MM.1S (cell line): ENCODE measurements at regions not wholly inside any gene's neighbourhood (a gene's known extent, or its start where the extent isn't known, plus 50 kb on each side); places are given as distances from the start of the nearest gene placed in this dataset.

Experiments used
- DNase-seq: peaks from one replicate; pipeline ENCODE4 v3.0.0-alpha.2; 2015
- H2AFZ ChIP-seq: fragments of 300-600 bp; sonication (generic); 2 replicates; pipeline ENCODE4 v1.6.0; 2016; ENCODE audit warnings: antibody characterized with exemption, low read length
- H3F3A ChIP-seq: fragments of 300-600 bp; sonication (generic); 2 replicates; pipeline ENCODE4 v1.6.1; 2016; ENCODE audit warnings: mild to moderate bottlenecking, antibody characterized with exemption, low read length, moderate library complexity, mixed read lengths; ENCODE audit not compliant: insufficient read depth
- H3K27ac ChIP-seq: fragments of 300-600 bp; sonication (generic); 2 replicates; pipeline ENCODE4 v1.5.1; 2016; ENCODE audit warnings: mild to moderate bottlenecking, low read length
- H3K27me3 ChIP-seq: fragments of 300-600 bp; sonication (generic); replicated peaks from 2 replicates; pipeline ENCODE4 v1.6.0; 2016; ENCODE audit warnings: low read length; ENCODE audit not compliant: insufficient read depth
- H3K36me3 ChIP-seq: fragments of 300-600 bp; sonication (generic); replicated peaks from 2 replicates; pipeline ENCODE4 v1.6.1; 2016; ENCODE audit warnings: mild to moderate bottlenecking, low read length, mixed read lengths; ENCODE audit not compliant: insufficient read depth
- H3K4me1 ChIP-seq: fragments of 300-600 bp; sonication (generic); 2 replicates; pipeline ENCODE4 v1.6.1; 2016; ENCODE audit warnings: low read length, mixed read lengths
- H3K4me2 ChIP-seq: fragments of 300-600 bp; sonication (generic); 2 replicates; pipeline ENCODE4 v1.6.0; 2016; ENCODE audit warnings: low read depth, low read length
- H3K4me3 ChIP-seq: fragments of 300-600 bp; sonication (generic); 2 replicates; pipeline ENCODE4 v1.5.1; 2016; ENCODE audit warnings: low read length, mixed read lengths
- H3K79me2 ChIP-seq: fragments of 300-600 bp; sonication (generic); 2 replicates; pipeline ENCODE4 v1.6.1; 2016; ENCODE audit warnings: mixed run types, low read length, mixed read lengths
- H3K9ac ChIP-seq: fragments of 300-600 bp; sonication (generic); 2 replicates; pipeline ENCODE4 v1.6.1; 2016; ENCODE audit warnings: low read length, mixed read lengths
- H3K9me2 ChIP-seq: fragments of 300-600 bp; sonication (generic); replicated peaks from 2 replicates; pipeline ENCODE4 v1.6.1; 2016; ENCODE audit warnings: mild to moderate bottlenecking, low read length, mixed read lengths; ENCODE audit not compliant: insufficient read depth
- H3K9me3 ChIP-seq: fragments of 300-600 bp; sonication (generic); replicated peaks from 2 replicates; pipeline ENCODE4 v1.6.1; 2016; ENCODE audit warnings: mild to moderate bottlenecking, low read length, mixed read lengths; ENCODE audit not compliant: insufficient read depth
- H4K20me1 ChIP-seq: fragments of 300-600 bp; sonication (generic); 2 replicates; pipeline ENCODE4 v1.6.1; 2016; ENCODE audit warnings: mild to moderate bottlenecking, low read length, moderate library complexity, mixed read lengths; ENCODE audit not compliant: insufficient read depth
- EZH2 ChIP-seq: fragments of 300-600 bp; sonication (generic); optimal IDR thresholded peaks from 2 replicates; pipeline ENCODE3; 2017; ENCODE audit warnings: low read depth, mild to moderate bottlenecking, antibody characterized with exemption, low read length, mixed read lengths
- EZH2phosphoT487 ChIP-seq: fragments of 300-600 bp; sonication (generic); IDR thresholded peaks from 2 replicates; pipeline ENCODE4 v1.6.1; 2018; ENCODE audit warnings: antibody characterized with exemption, low read length
- TF ChIP-seq, protein P1 (sequence below): fragments of 300-600 bp; sonication (generic); IDR thresholded peaks from 2 replicates; pipeline ENCODE4 v1.5.1; 2016; ENCODE audit warnings: antibody characterized with exemption, low read length, mixed read lengths

GRCh38 chr3:4019501-4019900, 220.3 kb downstream of the LRRN1 start:
- Histone ChIP-seq H4K20me1 (no peaks in the 10 kb centered on the region), H3K9me2 (no peaks in the 10 kb centered on the region), H3K9me3 (no peaks in the 10 kb centered on the region), H2AFZ (no peak overlapping the region), H3F3A (0 out of 2 replicates have a peak, but pooled peaks cover 7% of the 10 kb centered on the region), H3K27me3 (no peaks in the 10 kb centered on the region), H3K36me3 (no peaks in the 10 kb centered on the region), H3K4me2 (no peak overlapping the region), H3K9ac (no peak overlapping the region), H3K79me2 (no peaks in the 10 kb centered on the region), H3K4me1 (peaks cover 23% of the 10 kb centered on the region), H3K4me3 (no peak overlapping the region), H3K27ac (no peak overlapping the region)
- DNase-seq, result no peak
- TF ChIP-seq EZH2 (no peak), EZH2phosphoT487 (no peak)
- TF ChIP-seq, protein P1, sequence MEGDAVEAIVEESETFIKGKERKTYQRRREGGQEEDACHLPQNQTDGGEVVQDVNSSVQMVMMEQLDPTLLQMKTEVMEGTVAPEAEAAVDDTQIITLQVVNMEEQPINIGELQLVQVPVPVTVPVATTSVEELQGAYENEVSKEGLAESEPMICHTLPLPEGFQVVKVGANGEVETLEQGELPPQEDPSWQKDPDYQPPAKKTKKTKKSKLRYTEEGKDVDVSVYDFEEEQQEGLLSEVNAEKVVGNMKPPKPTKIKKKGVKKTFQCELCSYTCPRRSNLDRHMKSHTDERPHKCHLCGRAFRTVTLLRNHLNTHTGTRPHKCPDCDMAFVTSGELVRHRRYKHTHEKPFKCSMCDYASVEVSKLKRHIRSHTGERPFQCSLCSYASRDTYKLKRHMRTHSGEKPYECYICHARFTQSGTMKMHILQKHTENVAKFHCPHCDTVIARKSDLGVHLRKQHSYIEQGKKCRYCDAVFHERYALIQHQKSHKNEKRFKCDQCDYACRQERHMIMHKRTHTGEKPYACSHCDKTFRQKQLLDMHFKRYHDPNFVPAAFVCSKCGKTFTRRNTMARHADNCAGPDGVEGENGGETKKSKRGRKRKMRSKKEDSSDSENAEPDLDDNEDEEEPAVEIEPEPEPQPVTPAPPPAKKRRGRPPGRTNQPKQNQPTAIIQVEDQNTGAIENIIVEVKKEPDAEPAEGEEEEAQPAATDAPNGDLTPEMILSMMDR, result no peak

GRCh38 chr3:4021162-4021561, 221.9 kb downstream of the LRRN1 start:
- TF ChIP-seq EZH2 (no peak), EZH2phosphoT487 (no peak)
- TF ChIP-seq, protein P1, result no peak
- DNase-seq, result no peak

GRCh38 chr3:4029135-4029534, 229.9 kb downstream of the LRRN1 start:
- no peak overlapping the region for H3K4me2 ChIP-seq
- no peaks in the 10 kb centered on the region for H3K36me3 ChIP-seq
- H4K20me1 ChIP-seq, result no peaks in the 10 kb centered on the region
- H3K4me3 ChIP-seq, result no peak overlapping the region
- DNase-seq, result no peak
- H3K4me1 ChIP-seq, result no peaks in the 10 kb centered on the region
- no peak for TF ChIP-seq EZH2phosphoT487
- TF ChIP-seq, protein P1, result no peak
- TF ChIP-seq EZH2, result no peak
- no peak overlapping the region for H3K9ac ChIP-seq
- no peak overlapping the region for H3K27ac ChIP-seq
- H3K9me3 ChIP-seq, result no peaks in the 10 kb centered on the region
- no peaks in the 10 kb centered on the region for H3K27me3 ChIP-seq
- H3F3A ChIP-seq, result no peaks in the 10 kb centered on the region
- no peaks in the 10 kb centered on the region for H3K9me2 ChIP-seq
- no peaks in the 10 kb centered on the region for H3K79me2 ChIP-seq
- H2AFZ ChIP-seq, result no peak overlapping the region

More at GRCh38 chr3:4021162-4021561, 221.9 kb downstream of the LRRN1 start:
- Histone ChIP-seq H3K9me2 (no peaks in the 10 kb centered on the region), H3K27me3 (no peaks in the 10 kb centered on the region), H3K9me3 (no peaks in the 10 kb centered on the region), H3K4me1 (peaks cover 6% of the 10 kb centered on the region), H2AFZ (no peak overlapping the region), H3K4me3 (no peak overlapping the region), H3K36me3 (no peaks in the 10 kb centered on the region), H3K79me2 (no peaks in the 10 kb centered on the region), H3K27ac (no peak overlapping the region), H4K20me1 (no peaks in the 10 kb centered on the region), H3K4me2 (no peak overlapping the region), H3F3A (0 out of 2 replicates have a peak, but pooled peaks cover 2% of the 10 kb centered on the region), H3K9ac (no peak overlapping the region)

DNA sequence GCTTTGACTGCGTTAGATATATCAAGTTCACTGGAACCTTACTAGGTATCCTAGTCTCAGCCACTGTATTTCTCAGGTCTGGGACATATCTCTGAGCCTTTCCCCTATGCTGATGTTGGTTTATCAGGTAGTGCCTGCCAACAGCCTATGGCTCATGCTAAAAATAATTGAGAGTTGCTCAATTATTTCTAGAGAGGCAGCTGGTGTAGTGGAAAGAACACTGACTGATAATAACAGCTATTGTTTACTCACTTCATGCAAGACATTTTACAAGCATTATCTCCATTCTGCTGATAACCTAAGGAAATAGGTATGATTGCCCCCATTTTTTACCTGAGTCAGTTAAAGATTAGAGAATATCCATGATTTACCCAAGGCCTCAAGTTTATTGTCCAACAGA, 231.4 kb downstream of the LRRN1 start:
- no peak overlapping the region for H2AFZ ChIP-seq
- H3K27ac ChIP-seq, result no peak overlapping the region
- no peak overlapping the region for H3K4me2 ChIP-seq
- H3K9me3 ChIP-seq, result no peaks in the 10 kb centered on the region
- no peaks in the 10 kb centered on the region for H3K27me3 ChIP-seq
- H3K9me2 ChIP-seq, result no peaks in the 10 kb centered on the region
- H3K36me3 ChIP-seq, result no peaks in the 10 kb centered on the region
- no peak for DNase-seq
- H3K4me1 ChIP-seq, result no peaks in the 10 kb centered on the region
- H3K9ac ChIP-seq, result no peak overlapping the region
- H3K79me2 ChIP-seq, result no peaks in the 10 kb centered on the region
- no peaks in the 10 kb centered on the region for H3F3A ChIP-seq
- no peak for TF ChIP-seq EZH2
- TF ChIP-seq, protein P1, result no peak
- TF ChIP-seq EZH2phosphoT487, result no peak
- H4K20me1 ChIP-seq, result no peaks in the 10 kb centered on the region
- no peak overlapping the region for H3K4me3 ChIP-seq
